ENCODE measurements at regions not wholly inside any gene's neighbourhood (a gene's known extent, or its start where the extent isn't known, plus 50 kb on each side); places are given as distances from the start of the nearest gene placed in this dataset.

- TF ChIP-seq, protein P1, sequence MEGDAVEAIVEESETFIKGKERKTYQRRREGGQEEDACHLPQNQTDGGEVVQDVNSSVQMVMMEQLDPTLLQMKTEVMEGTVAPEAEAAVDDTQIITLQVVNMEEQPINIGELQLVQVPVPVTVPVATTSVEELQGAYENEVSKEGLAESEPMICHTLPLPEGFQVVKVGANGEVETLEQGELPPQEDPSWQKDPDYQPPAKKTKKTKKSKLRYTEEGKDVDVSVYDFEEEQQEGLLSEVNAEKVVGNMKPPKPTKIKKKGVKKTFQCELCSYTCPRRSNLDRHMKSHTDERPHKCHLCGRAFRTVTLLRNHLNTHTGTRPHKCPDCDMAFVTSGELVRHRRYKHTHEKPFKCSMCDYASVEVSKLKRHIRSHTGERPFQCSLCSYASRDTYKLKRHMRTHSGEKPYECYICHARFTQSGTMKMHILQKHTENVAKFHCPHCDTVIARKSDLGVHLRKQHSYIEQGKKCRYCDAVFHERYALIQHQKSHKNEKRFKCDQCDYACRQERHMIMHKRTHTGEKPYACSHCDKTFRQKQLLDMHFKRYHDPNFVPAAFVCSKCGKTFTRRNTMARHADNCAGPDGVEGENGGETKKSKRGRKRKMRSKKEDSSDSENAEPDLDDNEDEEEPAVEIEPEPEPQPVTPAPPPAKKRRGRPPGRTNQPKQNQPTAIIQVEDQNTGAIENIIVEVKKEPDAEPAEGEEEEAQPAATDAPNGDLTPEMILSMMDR (conservative IDR thresholded peaks at IDR 0.05; ENCODE audit: low read depth in 2 of 2) = no peak
- TF ChIP-seq EZH2phosphoT487 (IDR thresholded peaks at IDR 0.05; ENCODE audit: unreplicated experiment) (no peak), EZH2 (IDR thresholded peaks at IDR 0.05; ENCODE audit: low read depth, unreplicated experiment) (no peak), REST (IDR thresholded peaks at IDR 0.05; ENCODE audit: unreplicated experiment) (no peak), POLR2AphosphoS5 (IDR thresholded peaks at IDR 0.05; ENCODE audit: low read depth) (no peak), JUNB (IDR thresholded peaks at IDR 0.05; ENCODE audit: unreplicated experiment) (no peak), STAT1 (IDR thresholded peaks at IDR 0.05; ENCODE audit: unreplicated experiment) (no peak)
- TF ChIP-seq, protein P2, sequence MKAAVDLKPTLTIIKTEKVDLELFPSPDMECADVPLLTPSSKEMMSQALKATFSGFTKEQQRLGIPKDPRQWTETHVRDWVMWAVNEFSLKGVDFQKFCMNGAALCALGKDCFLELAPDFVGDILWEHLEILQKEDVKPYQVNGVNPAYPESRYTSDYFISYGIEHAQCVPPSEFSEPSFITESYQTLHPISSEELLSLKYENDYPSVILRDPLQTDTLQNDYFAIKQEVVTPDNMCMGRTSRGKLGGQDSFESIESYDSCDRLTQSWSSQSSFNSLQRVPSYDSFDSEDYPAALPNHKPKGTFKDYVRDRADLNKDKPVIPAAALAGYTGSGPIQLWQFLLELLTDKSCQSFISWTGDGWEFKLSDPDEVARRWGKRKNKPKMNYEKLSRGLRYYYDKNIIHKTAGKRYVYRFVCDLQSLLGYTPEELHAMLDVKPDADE (IDR thresholded peaks at IDR 0.05) = no peak
These were observed 1001.9 kb downstream of the PDHA2 start for GRCh38 chr4:96841801-96842200.

All from GM23338 (cell line).